ENCODE measurements at regions not wholly inside any gene's neighbourhood (a gene's known extent, or its start where the extent isn't known, plus 50 kb on each side); places are given as distances from the start of the nearest gene placed in this dataset.

DNA sequence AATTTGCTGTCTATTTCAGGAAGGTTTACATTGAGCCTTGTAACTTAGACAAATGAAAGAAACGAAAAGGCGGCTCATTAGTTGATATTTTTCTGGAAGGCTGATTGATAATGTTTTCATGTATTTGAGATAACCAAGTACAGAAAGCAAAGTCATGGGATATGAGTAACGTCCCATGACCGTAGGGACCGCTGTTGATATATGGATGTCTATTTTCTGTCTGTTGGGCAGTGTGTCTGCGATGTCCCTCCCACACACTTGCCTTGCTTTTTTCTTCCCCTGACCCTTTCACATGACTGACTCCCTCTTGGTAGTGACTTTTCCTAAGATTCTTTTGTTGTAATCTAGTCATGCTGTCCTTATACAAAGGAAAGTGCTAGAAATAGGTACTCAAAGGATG lies 57.0 kb upstream of the GPR158 start:
- no peaks in the 10 kb centered on the region for H3K79me2 ChIP-seq (ENCODE audit: low read length)

GRCh38 chr10:25120188-25120587 lies 54.6 kb upstream of the GPR158 start:
- TF ChIP-seq CTCF (IDR thresholded peaks at IDR 0.05; ENCODE audit: low read length): no peak
- no peak for TF ChIP-seq EZH2phosphoT487 (IDR thresholded peaks at IDR 0.05; ENCODE audit: low read length)
- TF ChIP-seq EZH2 (optimal IDR thresholded peaks at IDR 0.05; ENCODE audit: low read depth, low read length): no peak
- Histone ChIP-seq H3K4me1 (ENCODE audit: low read length) (no peaks in the 10 kb centered on the region), H3K27ac (ENCODE audit: low read length) (no peak overlapping the region)

More for the DNA sequence above, 57.0 kb upstream of the GPR158 start:
- no peak overlapping the region for H2AFZ ChIP-seq (ENCODE audit: low read length)
- TF ChIP-seq CTCF (IDR thresholded peaks at IDR 0.05; ENCODE audit: low read length) (no peak), EZH2 (optimal IDR thresholded peaks at IDR 0.05; ENCODE audit: low read depth, low read length) (no peak), EZH2phosphoT487 (IDR thresholded peaks at IDR 0.05; ENCODE audit: low read length) (no peak)
- no peak overlapping the region for H3K4me2 ChIP-seq (ENCODE audit: low read depth, low read length)
- no peaks in the 10 kb centered on the region for H3K4me1 ChIP-seq (ENCODE audit: low read length)
- no peaks in the 10 kb centered on the region for H3K9me3 ChIP-seq (replicated peaks; ENCODE audit: insufficient read depth, low read length)
- H3F3A ChIP-seq (ENCODE audit: insufficient read depth, low read length): no peaks in the 10 kb centered on the region
- no peaks in the 10 kb centered on the region for H4K20me1 ChIP-seq (ENCODE audit: insufficient read depth, low read length)
- no peaks in the 10 kb centered on the region for H3K9me2 ChIP-seq (replicated peaks; ENCODE audit: insufficient read depth, low read length)
- no peaks in the 10 kb centered on the region for H3K27me3 ChIP-seq (replicated peaks; ENCODE audit: insufficient read depth, low read length)
- no peak overlapping the region for H3K4me3 ChIP-seq (ENCODE audit: low read length)
- DNase-seq: no peak
- H3K9ac ChIP-seq (ENCODE audit: low read length): no peak overlapping the region
- no peaks in the 10 kb centered on the region for H3K36me3 ChIP-seq (replicated peaks; ENCODE audit: insufficient read depth, low read length)
- no peak overlapping the region for H3K27ac ChIP-seq (ENCODE audit: low read length)

More at GRCh38 chr10:25120188-25120587, 54.6 kb upstream of the GPR158 start:
- H3K9me2 ChIP-seq (replicated peaks; ENCODE audit: insufficient read depth, low read length): no peaks in the 10 kb centered on the region
- no peak overlapping the region for H2AFZ ChIP-seq (ENCODE audit: low read length)
- no peaks in the 10 kb centered on the region for H4K20me1 ChIP-seq (ENCODE audit: insufficient read depth, low read length)
- no peak overlapping the region for H3K4me3 ChIP-seq (ENCODE audit: low read length)
- no peaks in the 10 kb centered on the region for H3K9me3 ChIP-seq (replicated peaks; ENCODE audit: insufficient read depth, low read length)
- H3K4me2 ChIP-seq (ENCODE audit: low read depth, low read length): no peak overlapping the region
- no peak for DNase-seq
- no peaks in the 10 kb centered on the region for H3F3A ChIP-seq (ENCODE audit: insufficient read depth, low read length)
- H3K27me3 ChIP-seq (replicated peaks; ENCODE audit: insufficient read depth, low read length): no peaks in the 10 kb centered on the region
- H3K9ac ChIP-seq (ENCODE audit: low read length): no peak overlapping the region
- no peaks in the 10 kb centered on the region for H3K79me2 ChIP-seq (ENCODE audit: low read length)
- H3K36me3 ChIP-seq (replicated peaks; ENCODE audit: insufficient read depth, low read length): no peaks in the 10 kb centered on the region

Measured in MM.1S (cell line).